Left ventricle myocardium superior (tissue), 1 donor: ENCODE measurements at regions not wholly inside any gene's neighbourhood (a gene's known extent, or its start where the extent isn't known, plus 50 kb on each side); places are given as distances from the start of the nearest gene placed in this dataset.
"Not testable (repeated sequence)": the region's sequence is repeated elsewhere in the genome, so short reads cannot be mapped to it uniquely, and the experiment has no call there.

Experiments
- ATAC-seq: fragments of 200-7000 bp; cut with Tn5 transposase; one replicate; pipeline ENCODE4 v1.9.1; 2020; ENCODE audit warnings: mild to moderate bottlenecking, moderate library complexity
- DNase-seq: peaks from one replicate; pipeline ENCODE4 v3.0.0-alpha.2; 2020
- intact Hi-C: fragments of 100-400 bp; cut with micrococcal nuclease; formaldehyde crosslinking; loops from one replicate; pipeline ENCODE4 v1.11.0; 2022
- donor health status: DM: no; HTN: yes; CAD: no; lungs with severe emphysema.

DNA sequence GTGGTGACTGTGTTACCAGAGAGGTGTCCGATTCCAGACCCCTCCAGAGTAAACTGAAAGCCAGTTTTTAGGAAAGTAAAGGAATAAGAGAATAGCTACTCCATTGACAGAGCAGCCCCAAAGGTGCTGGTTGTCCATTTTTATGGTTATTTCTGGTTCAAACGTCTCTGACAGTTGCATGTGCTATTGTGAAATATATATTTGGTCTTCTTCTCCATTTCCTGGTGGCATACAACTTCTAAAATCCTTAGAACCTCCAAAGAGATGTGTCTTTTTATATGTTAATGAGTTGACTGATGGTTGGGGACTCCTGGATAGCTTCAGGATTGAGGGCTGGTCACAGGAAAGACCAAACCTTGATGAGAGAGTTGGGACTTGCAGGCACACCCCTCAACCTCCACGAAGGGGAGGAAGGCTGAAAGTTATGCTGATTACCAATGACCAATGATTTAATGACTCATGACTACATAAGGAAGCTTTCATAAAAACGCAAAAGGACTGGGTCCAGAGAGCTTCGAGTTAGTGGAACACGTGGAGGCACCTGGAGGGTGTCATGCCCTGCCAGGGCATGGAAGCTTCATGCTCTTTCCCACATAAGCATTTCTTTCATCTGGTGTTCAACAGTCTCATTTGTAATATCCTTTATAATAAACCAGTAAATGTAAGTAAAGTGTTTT lies 100.7 kb downstream of the SLC16A1 start:
- intact Hi-C loops: no loop called here
- no peak for DNase-seq
- no peak for ATAC-seq

DNA sequence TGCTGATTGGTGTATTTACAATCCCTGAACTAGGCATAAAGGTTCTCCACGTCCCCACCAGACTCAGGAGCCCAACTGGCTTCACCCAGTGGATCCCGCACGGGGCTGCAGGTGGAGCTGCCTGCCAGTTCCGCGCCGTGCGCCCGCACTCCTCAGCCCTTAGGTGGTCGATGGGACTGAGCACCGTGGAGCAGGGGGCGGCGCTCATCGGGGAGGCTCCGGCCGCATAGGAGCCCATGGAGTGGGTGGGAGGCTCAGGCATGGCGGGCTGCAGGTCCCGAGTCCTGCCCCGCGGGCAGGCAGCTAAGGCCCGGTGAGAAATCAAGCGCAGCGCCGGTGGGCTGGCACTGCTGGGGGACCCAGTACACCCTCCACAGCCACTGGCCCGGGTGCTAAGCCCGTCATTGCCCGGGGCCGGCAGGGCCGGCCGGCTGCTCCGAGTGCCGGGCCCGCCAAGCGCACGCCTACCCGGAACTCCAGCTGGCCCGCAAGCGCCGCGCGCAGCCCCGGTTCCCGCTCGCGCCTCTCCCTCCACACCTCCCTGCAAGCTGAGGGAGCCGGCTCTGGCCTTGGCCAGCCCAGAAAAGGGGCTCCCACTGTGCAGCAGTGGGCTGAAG lies 101.5 kb downstream of the SLC16A1 start:
- ATAC-seq, DNase-seq, intact Hi-C loops: not testable (repeated sequence)

GRCh38 chr1:112853915-112854314 lies 102.1 kb downstream of the SLC16A1 start:
- DNase-seq, intact Hi-C loops, ATAC-seq: not testable (repeated sequence)

DNA sequence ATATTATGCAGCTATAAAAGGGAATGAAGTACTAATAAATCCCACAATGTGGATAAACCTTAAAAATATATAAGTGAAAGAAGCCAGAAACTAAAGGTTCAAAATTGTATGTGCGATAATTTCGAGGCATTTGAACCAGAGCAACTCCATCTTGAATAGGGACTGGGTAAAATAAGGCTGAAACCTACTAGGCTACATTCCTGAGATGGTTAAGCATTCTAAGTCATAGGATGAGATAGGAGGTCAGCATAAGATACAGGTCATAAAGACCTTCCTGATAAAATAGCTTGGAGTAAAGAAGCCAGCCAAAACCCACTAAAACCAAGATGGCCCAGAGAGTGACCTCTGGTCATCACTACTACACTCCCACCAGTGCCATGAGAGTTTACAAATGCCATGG lies 103.1 kb downstream of the SLC16A1 start:
- intact Hi-C loops: no loop called here
- ATAC-seq (no peak), DNase-seq (no peak)

GRCh38 chr1:112852276-112852675 lies 103.7 kb downstream of the SLC16A1 start:
- DNase-seq (no peak), ATAC-seq (no peak)
- intact Hi-C loops: no loop called here

GRCh38 chr1:112850034-112850757 lies 105.8 kb downstream of the SLC16A1 start:
- DNase-seq (no peak), ATAC-seq (peak; percentile 42)
- intact Hi-C loops: no loop called here

DNA sequence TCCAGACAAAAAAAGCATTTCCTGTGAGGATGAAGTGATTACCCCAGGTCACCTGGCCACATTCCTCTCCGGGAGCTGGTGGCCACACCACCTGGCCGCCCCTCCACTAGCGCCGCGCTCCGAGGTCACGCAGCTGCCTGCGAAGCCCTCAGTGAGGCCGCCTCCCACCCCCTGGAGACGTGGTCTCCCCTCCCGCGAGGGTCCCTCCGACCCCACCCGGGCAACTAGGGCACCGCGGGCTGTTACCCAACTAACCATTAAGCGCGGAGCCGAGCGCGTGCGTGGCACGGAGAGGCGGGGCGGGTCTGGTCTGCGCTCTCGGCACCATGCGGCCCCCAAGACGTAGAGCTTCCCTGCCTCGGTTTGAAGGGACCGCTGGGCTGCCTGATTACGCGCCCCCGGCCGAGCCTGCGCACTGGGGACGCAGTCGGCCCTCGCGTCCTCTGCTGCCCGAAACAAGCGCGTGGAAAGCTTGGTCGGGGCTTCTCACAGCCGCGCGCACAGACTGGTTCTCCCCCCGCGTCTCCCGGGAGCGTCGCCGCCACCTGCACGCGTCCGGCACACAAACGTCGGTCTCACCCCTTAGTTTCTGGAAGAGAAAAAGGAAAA lies 106.5 kb downstream of the SLC16A1 start:
- ATAC-seq (peak; percentile 61), DNase-seq (peak; percentile 36)
- intact Hi-C loops: no loop called here

DNA sequence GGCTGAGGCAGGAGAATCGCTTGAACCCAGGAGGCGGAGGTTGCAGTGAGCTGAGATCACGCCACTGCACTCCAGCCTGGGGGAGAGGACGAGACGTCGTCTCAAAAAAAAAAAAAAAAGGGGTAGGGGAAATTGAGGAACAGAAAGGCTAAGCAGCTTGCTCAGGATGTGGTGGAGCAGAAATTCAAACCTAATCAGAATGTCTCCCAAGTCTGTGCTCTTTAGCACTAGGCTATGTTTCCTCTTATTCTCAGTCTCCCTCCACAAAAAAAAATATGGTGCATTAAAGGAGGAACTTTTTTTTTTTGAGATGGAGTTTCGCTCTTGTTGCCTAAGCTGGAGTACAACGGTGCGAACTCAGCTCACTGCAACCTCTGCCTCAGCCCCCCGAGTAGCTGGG lies 114.2 kb downstream of the SLC16A1 start:
- peak; percentile 74 for ATAC-seq
- DNase-seq: no peak
- intact Hi-C loops: no loop called here

DNA sequence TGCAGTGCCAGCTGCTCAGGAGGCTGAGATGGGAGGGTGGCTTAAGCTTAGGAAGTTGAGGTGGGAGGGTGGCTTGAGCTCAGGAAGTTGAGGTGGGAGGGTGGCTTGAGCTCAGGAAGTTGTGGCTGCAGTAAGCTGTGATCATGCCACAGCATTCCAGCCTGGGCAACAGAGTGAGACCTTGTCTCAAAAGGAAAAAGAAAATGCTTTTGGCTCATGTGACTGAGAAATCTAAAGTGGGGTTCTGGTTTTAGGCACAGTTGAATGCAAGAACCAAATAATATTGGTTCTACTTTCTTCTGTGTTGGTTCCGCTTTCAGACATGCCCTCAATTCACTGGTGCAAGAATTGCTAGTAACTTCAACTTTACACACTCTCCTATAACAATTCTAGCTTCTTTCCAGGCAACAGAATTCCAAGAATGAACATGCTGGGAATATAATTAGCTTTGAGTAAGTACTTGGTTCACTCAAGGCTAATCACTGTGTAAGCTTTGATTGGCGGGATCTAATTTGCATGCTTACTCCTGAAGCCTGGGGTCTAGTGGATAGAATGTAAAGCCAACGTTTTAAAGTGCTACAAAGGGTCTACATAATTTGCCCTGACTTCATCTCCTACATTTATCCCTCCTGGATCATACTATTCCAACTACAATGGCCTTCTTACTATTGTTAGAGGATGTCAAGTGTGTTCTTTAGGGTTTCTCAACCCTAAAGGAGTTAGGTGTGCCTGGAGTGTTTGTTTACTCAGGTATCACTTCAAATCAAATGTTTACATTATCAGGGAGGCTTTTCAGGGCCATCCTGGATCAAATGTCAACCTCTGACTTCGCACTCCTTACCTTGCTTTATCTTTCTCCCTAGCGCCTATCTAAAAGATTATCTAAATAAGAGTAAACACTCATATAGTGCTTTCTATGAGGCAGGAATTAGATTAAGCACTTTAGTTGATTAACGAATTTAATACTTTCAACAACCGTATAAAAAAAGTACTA lies 115.1 kb downstream of the SLC16A1 start:
- DNase-seq (no peak), ATAC-seq (peak; percentile 48)
- intact Hi-C loops: no loop called here

- DNase-seq: no peak
- no peak for ATAC-seq
- intact Hi-C loops: no loop called here
Measured at GRCh38 chr1:112836642-112837041, 119.4 kb downstream of the SLC16A1 start.

GRCh38 chr1:112833806-112834205 lies 118.7 kb upstream of the PPM1J start:
- no peak for DNase-seq
- no peak for ATAC-seq
- intact Hi-C loops: no loop called here

DNA sequence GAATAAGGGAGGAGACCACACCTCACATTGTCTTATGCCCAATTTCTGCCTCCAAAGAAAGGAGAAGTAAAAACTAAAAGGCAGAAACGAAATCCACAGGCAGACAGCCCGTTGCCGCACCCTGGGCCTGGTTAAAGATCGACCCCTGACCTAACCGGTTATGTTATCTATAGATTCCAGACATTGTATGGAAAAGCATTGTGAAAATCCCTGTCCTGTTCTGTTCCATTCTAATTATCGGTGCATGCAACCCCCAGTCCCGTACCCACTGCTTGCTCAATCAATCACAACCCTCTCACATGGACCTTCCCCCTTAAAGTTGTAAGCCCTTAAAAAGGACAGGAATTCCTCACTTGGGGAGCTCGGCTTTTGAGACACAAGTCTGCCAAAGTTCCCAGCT lies 117.1 kb upstream of the PPM1J start:
- ATAC-seq, DNase-seq, intact Hi-C loops: not testable (repeated sequence)

DNA sequence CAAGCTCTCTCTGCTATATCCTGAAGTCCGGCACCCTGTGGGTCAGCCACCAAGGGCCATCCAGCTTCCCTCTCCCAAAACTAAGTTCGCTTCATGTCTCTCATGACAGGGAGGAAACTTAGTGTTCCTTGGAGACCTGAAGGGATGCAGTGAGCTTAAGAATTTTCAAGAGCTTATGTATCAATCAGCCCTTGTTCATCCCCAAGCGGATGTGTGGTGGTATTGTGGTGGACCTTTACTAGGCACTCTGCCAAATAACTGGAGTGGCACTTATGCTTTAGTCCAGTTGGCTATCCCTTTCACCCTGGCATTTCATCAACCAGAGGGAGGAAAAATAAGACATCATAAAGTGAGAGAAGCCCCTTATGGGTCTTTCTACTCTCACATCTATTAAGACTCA lies 114.6 kb upstream of the PPM1J start:
- ATAC-seq, intact Hi-C loops, DNase-seq: not testable (repeated sequence)

DNA sequence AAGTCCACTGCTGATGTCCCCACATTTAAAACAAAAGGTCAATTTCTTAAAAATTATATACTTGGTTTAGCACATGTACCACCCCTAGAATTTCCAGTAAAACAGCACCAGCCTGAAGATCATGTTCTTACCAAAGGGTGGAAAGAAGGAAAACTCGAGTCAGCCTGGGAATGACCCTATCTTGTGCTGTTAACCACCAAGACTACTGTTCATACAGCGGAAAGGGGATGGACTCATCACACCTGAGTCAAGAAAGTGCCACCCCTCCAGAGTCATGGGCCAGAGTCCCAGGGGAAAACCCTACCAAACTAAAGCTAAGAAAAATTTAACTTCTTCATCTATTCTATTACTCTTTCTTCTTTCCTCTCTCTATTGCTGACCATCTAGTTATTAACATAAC lies 113.6 kb upstream of the PPM1J start:
- DNase-seq (no peak), ATAC-seq (no peak)
- intact Hi-C loops: no loop called here

- ATAC-seq, DNase-seq, intact Hi-C loops: not testable (repeated sequence)
Measured at GRCh38 chr1:112827391-112827790, 112.3 kb upstream of the PPM1J start.

DNA sequence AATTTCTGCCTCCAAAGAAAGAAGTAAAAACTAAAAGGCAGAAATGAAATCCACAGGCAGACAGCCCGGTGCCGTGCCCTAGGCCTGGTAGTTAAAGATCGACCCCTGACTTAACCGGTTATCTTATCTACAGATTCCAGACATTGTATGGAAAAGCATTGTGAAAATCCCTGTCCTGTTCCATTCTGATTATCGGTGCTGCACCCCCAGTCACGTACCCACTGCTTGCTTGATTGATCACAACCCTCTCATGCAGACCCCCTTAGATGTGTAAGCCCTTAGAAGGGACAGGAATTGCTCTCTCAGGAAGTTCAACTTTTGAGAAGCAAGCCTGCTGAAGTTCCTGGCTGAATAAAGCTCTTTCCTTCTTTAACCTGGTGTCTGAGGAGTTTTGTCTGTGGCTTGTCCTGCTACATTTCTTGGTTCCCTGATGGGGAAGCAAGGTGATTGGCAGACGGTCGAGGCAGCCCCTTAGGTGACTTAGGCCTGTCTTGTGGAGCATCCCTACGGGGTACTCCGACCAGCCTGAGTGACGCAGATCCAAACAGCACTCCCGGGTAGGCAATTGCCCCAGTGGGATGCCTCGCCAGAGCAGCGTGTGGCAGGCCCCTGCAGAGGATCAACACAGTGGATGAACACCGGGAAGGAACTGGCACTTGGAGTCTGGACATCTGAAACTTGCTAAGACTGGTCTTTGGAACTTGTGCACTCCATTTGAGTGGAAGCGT lies 111.2 kb upstream of the PPM1J start:
- intact Hi-C loops: no loop called here
- no peak for DNase-seq
- ATAC-seq: no peak

DNA sequence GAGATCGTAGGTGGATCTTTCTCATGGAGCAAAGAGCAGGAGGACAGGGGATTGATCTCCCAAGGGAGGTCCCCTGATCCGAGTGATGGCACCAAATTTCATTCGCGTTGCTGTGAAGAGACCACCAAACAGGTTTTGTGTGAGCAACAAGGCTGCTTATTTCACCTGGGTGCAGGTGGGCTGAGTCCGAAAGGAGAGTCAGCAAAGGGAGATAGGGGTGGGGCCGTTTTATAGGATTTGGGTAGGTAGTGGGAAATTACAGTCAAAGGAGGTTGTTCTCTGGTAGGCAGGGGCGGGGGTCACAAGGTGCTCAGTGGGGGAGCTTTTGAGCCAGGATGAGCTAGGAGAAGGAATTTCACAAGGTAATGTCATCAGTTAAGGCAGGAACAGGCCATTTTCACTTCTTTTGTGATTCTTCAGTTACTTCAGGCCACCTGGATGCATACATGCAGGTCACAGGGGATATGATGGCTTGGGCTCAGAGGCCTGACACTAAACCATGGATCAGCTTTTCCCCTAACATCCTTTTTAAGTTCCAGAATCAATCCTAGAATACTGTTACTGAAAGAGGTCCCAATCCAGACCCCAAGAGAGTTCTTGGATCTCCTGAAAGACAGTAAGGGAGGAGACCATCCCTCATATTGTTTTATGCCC lies 110.6 kb upstream of the PPM1J start:
- intact Hi-C loops, ATAC-seq: not testable (repeated sequence)

GRCh38 chr1:112825075-112825474 lies 109.9 kb upstream of the PPM1J start:
- ATAC-seq, DNase-seq, intact Hi-C loops: not testable (repeated sequence)

More for the DNA sequence above, 110.6 kb upstream of the PPM1J start:
- DNase-seq: not testable (repeated sequence)
